HG03439 (cell line): ENCODE measurements at regions not wholly inside any gene's neighbourhood (a gene's known extent, or its start where the extent isn't known, plus 50 kb on each side); places are given as distances from the start of the nearest gene placed in this dataset.
"Not testable (repeated sequence)": the region's sequence is repeated elsewhere in the genome, so short reads cannot be mapped to it uniquely, and the experiment has no call there.

Experiments used
- ATAC-seq: cut with Tn5 transposase; IDR thresholded peaks from one replicate; pipeline ENCODE4 v1.9.1; 2021; ENCODE audit warnings: mild to moderate bottlenecking, moderate library complexity; ENCODE audit not compliant: unreplicated experiment

DNA sequence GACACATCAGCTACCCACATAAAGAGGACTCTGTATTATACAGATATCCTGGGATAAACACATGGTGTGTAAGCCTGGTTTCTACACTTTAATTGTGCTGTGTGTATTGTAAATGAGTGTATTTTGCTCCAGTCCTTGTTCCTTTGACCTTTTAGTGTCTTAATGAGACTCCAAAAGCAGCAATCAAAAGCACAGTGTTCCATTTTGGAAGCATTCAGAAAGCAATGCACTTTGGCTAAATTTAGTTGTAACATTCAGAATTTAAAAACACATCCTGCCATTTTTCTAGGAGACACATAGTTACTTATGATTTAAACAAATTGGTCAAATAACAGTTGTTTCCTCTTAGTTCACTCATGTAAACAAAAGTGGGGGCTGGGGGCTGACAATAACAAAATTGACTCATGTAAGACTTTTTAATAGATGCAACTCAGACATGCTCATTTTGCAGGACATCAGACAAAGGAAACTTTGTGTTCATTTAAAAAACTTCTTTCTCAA, 122.2 kb downstream of the GPR37 start:
- ATAC-seq, result no peak

DNA sequence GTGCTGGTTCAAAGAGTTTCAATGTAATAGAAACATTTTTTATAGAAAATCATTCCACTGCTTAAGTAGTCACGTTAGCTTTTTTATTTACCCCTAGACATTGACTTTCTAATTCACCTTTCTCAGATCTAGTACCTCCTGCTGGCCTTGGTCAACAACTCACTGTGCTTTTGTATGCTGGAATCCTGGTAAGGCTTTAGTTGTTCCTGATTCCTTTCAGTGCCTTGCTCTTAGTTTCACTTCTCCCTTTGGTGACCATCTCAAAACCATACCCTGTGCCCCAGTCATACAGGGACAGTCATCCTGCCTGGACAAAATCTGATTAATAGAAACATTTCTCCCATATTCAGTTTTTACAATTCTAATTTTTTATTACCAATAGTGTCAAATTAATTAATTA, 130.2 kb downstream of the GPR37 start:
- no peak for ATAC-seq

DNA sequence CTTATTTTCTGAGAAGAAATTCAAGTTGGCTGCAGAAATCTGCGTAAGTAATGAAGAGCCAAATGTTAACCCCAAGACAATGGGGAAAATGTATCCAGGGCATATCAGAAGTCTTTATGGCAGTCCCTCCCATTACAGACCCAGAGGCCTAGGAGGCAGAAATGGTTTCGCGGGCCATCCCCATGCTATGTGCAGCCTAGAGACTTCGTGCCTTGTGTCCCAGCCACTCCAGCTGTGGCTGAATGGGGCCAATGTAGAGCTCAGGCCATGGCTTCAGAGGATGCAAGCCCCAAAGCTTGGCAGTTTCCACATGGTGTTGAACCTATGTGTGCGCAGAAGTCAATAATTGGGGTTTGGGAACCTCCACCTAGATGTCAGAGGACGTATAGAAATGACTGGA, 131.9 kb downstream of the GPR37 start:
- ATAC-seq, result no peak

DNA sequence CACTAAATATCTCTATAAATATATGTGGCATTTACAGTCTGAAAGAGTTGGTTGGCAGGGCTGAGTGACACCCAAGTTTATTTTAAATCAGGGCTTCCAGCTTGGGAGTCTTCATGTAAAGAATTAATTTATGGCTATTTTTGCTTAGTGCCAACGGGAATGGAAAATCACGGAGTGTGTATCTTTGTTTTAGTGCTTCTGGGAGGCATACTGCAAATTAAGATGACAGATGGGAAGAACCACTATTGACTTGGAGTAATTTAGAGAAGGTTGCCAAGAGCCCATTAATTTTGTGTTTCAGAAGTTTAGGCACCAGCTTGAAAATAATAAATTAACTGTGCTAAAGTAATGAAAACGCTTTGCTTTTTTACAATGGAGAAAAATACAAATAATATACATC, 135.2 kb downstream of the GPR37 start:
- ATAC-seq, result no peak

DNA sequence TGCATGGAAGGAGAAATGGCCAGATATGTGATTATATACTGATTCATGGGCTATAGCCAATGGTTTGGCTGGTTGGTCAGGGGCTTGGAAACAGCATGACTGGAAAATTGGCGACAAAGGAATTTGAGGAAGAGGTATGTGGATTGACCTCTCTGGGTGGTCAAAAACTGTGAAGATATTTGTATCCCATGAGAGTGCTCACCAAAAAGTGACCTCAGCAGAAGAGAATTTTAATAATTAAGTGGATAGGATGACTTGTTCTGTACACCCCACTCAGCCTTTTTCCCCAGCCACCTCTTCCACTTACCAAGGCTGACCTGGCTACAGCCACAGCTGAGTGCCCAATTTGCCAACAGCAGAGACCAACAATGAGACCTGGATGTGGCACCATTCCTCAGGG, 146.7 kb downstream of the GPR37 start:
- ATAC-seq, result no peak

DNA sequence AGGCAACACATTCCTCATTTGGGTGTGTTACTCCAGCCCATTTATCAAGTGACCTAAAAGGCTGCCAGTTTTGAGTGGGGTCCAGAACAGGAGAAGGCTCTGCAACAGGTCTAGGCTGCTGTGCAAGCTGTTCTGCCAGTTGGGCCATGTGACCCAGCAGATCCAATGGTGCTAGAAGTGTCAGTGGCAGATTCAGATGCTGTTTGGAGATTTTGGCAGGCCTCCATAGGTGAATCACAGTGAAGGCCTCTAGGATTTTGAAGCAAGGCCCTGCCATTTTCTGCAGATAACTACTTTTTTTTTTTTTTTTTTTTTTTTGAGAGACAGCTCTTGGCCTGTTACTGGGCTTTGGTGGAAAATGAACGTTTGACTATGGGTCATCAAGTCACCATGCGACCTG, 147.5 kb downstream of the GPR37 start:
- not testable (repeated sequence) for ATAC-seq

DNA sequence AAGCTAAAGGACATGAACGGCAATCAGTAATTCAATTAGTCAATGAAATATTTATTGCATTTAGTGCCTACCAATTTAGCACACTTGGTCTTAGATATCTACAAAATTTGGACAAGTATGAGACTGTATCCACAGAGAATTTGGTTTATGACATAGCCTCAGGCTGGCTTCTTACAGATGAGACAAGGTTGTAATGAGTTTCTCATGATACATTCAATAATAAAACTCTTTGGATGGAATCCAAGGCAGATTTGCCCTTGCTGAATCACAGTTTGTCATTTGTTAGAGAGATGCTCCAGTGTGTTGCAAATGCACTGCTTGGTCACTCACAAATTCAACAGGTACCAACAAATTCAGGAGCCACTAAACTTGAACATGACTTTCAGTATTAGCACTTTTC, 162.5 kb downstream of the GPR37 start:
- no peak for ATAC-seq

DNA sequence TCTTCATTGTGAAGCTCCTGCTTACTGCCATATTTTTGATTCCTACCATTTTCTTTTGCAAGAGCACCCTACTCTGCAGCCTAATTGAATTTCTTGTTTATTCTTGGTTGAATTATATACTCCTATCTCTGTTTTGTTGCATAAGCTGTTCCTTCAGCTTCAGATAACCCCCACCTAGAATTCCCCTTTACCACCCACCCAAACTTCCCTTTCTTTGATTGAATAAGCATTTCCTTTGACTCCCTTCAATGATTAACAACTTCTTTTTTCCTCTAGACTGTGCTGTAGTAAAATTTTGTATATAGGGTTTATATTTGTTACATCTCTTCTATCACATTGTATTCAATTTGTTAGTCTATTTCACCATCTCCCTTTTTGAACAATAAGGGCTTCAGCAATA, 168.1 kb downstream of the GPR37 start:
- no peak for ATAC-seq

DNA sequence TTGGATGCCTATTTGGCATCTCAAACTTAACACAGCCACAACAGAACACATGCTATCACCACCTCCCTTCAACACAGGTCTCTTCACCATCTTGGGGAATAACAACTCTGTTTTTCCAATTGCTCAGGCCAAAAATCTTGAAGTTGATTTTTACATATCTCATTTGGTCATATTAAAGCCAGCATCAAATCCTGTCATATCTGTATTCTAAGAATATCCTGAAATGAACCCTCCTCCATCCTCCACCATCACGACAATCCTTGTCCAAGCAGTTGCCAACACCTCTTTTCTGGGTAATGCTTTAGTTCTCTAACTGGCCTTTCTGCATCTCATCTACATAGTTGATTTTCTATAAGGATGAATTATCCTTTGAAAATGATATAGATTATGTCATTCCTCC, 168.7 kb downstream of the GPR37 start:
- ATAC-seq, result no peak

DNA sequence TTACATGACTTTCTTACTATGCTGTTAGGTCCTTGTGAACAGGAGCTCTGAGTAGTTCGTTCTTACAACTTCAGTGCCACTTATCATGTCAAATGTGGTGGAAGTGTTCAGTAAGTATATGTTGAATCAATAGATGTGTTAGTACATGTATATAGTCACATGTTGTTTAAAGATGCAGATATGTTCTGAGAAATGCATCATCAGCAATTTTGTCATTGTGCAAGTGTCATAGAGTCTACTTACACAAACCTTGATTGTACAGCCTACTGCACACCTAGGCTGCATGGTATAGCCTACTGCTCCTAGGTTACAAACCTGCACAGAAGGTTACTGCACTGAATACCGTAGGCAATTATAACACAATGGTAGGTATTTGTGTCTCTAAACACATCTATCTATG, 174.8 kb downstream of the GPR37 start:
- ATAC-seq, result no peak

DNA sequence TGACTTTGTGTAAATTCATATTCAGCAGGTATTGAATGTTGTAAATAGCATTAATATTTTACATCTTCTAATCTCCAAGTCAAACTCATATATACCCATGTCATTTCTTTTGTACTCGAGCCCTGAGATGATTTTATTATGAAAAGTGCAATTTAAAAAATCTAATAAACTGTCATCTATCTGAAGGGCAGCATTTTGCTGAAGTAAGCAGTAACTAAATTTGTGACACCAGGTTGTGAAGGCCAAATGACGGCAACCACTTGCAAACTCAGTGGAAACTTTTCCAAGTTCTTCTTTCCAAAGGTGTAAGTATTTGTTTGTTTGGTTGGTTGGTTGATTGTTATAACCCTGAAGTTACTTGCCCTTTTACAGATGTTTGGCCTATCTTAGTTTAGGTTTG, 188.3 kb downstream of the GPR37 start:
- ATAC-seq, result no peak

DNA sequence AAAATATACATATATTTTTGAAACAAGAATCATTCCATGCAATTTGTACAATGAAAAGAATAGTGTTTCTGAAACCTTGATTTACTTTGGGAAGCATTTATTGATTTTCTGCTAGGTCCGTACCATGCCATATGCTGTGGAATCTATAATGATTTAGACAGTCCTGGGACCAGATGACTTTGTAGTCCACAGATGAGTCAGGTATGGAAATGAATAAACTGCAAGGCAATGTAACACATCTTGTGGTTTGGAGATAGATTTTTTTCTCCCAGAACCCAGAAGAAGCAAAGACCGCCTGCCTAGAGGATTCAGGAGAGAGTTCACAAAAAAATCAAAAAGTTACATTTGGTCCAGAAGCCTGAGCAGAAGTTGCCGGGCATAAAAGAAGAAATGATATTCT, 190.4 kb downstream of the GPR37 start:
- no peak for ATAC-seq

DNA sequence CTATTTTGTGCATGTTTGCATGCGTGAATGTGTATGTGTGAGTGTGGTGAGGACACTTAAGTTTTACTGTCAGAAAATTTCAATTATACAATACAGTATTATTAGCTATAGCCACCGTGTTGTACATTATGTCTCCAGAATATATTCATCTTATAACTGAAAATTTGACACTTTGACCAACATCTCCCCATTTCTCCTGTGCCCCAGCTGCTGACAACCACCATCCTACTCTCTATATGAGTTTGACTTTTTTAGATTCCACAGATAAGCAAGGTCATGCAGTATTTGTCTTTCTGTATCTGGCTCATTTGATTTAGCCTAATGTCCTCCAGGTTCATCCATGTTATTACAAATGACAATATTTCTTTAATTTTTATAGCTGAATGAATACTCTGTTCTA, 195.0 kb downstream of the GPR37 start:
- ATAC-seq, result no peak

DNA sequence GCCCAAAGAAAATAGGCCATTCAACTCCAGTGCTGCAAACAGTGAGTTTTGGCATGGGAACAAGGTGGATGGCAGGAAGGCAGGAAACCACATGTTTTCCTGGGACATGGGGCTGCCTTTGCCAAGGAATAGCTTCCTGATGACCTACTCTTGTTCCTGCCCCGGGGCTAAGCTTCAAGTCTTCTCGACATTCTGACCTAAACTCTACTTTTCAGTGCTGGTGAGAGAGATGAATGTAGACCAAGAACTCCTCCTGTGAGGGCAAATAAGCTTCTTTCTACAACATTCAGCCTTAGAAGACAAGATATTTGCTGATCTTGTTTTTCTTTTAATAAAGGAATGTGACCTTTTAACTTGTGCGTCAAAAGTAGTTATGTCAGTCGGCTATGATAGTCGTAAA, 199.0 kb downstream of the GPR37 start:
- no peak for ATAC-seq

DNA sequence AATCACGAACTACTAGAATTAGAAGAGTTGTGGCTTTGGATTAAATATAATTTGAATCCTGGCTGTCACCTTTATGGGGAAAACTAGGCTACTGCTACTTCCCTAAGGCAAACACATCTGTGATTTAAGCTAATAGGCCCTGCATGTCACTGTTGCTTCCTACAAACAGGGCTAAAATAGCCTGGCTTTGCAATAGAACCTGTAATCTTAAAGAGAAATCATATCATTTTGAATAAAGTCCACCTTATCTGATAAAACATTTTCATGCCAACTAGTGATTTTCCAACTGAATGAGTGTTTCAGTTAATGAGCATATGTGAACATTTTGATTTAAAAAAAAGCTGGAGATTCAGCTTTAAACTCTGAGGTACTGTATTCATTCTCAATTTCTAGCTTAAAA, 208.0 kb downstream of the GPR37 start:
- ATAC-seq, result no peak

DNA sequence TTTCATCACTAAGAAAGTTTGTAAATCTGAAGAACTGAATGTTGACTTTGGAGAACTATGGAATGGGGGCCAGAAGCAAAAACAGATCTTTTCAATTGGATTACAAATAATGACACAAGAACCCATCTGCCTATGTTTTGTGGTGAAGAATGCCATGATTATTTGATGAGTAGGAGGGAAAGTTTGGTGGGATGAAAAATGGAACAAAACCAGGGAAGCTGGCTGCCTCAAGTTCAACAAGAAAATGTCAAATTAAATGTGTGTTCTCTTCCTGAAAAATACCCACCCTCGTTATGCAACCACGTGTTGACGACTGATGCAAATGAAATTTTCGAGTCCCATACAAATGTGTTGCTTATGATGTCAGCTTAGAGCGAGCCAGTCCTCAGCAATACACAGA, 208.5 kb downstream of the GPR37 start:
- no peak for ATAC-seq

DNA sequence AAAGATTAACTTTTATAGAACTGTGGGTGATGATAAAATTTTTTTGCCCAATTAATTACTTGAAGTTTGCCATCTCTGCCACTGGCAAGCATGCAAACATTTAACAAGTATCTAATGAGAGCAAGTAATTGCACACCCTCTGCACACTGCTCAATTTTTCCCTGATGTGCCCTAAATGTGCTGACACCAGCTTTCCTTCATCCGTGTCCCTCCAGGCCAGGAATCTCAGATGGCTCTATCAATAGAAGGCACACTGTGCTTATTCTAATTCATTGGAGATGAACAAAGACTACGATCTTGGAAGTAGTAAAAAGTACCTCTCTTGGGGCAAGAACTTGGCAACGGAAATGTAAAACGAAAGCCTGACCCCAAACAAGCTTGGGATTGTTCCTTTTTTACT, 212.1 kb downstream of the GPR37 start:
- no peak for ATAC-seq

DNA sequence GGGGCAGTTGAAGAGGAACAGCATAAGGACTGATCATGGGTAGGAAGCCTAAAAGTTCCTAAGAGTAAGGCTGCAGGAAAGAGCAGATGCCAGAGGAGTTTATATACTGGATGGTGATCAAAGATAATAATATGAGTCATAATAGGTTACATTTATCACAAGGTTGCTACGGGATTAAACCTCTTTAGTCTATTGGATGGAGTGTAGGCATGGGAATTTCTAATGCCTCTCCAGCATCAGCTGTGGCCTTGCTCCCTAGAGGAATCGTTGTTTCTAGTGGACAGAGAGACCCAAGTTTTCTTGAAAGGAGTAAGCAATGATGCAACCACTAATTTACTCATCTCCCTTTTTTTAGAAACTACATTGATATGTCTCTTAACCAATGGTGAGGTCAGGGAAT, 213.4 kb downstream of the GPR37 start:
- no peak for ATAC-seq

DNA sequence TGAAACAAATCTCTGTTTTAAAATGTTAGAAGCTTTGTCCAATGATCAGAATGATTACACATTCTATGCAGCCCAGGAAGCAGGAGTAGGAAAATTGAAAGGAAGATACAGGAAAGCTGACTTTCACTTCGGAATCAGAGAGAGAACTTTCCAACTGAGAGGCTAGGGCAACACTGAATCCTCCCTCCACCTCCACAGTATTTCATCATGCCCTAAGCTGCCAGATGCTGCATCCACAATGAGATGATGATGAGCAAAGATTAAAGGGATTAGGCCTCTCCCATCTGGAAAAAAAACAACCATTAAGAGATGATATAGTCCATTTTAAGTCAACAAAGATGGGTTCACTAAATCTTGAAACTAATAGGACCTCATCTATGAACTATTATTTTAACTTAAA, 215.6 kb downstream of the GPR37 start:
- ATAC-seq, result no peak

DNA sequence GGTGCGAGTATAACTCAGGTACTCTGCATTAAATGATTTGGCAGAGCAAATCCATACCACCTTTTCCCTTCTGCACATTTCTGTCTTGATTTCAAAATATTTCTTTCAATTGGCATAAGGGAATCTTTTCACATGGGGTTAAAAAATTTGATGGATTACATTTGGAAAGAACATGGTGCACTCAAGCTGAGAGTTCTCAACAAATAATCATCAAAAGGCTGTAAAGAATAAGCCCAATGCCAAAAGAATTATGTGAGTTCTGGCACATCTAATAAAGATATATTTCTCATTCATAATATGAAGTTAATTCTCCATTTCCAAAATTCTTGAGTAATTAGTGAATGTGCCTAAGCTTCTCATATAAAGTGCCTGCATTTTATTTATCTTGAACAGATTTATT, 223.1 kb downstream of the GPR37 start:
- no peak for ATAC-seq

DNA sequence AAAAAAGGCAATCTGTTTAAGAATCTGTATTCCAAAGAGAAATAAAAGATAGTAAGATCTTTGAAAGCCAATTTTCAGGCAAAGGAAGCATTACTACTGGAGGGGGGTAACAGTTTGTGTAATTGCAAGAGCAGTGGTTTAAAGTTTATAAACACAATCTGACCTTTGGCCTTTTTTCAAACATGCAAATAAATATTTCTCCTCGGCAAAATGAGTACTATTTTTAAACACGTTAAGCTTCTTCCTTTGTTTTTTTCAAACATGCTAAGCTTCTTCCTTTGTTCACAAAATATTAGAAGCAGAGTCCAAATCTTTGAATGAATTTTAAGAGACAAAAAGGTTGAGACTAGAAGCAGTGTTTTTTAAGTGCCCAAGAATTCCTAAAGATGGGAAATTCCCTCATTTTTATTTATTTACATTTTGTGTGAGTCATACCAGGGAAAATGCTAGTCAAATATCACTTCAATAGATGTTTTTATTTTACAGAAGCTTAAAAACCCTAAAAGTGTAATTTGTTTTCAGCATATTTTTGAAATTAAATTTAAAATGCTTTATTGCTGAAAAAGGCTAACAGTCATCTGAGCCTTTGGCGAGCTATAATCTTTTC, 229.3 kb downstream of the GPR37 start:
- ATAC-seq, result no peak

DNA sequence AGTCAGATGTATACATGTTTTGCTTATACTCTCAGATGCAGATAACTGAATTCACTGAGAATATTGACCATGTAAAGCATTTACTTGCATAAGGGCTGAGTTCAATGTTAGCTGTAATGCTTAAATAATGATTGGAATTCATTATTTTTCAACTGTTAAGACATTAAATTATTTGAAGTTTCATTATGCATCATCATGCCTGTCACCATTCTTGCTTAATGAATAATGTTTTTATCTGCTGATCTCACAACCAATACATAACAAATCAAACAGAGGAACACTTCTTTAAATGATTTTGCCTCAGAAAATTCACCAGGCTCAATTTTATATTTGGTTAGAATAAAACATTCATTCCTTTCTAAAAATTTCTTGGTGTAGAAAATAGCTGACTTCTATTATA, 233.4 kb downstream of the GPR37 start:
- no peak for ATAC-seq

DNA sequence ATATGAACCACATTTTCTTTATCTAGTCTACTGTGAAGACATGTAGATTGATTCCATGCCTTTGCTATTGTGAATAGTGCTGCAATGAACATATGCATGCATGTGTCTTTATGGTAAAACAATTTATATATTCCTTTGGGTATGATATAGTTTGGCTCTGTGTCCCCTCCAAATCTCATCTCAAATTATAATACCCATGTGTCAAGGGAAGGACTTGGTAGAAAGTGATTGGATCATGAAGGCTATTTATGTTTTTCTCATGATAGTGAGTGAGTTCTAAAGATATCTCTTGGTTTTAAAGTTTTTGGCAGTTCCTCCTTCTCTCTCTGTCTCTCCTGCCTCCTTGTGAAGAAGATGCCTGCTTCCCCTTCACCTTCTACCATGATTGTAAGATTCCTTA, 248.7 kb downstream of the GPR37 start:
- no peak for ATAC-seq
